ENCODE measurements at regions not wholly inside any gene's neighbourhood (a gene's known extent, or its start where the extent isn't known, plus 50 kb on each side); places are given as distances from the start of the nearest gene placed in this dataset.

DNA sequence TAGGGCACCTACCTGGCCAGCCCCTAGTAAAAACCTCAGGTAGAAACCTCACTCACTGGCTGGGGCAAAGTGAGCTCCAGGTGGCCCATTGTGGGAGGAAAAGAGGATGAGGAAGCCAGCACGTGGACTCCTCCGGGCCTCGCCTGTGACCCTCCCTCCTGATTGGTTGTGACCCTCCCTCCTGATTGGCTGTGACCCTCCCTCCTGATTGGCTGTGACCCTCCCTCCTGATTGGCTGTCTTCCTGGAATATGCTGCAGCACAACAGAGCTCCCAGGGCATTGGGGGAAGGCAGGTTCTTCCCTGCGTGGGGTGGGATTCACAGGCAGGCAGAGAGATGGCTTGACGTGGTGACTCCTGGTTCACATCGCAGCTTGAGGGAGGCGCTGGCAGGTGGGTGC is 343.0 kb downstream of the GLRX3 start:
- H3K9ac ChIP-seq (ENCODE audit: low read length): no peak overlapping the region
- no peak overlapping the region for H2BK5ac ChIP-seq (ENCODE audit: low read depth, low read length, poor library complexity, severe bottlenecking)
- H3K27ac ChIP-seq (ENCODE audit: low read length, poor library complexity, severe bottlenecking): no peak overlapping the region
- H2BK15ac ChIP-seq (ENCODE audit: low read depth, poor library complexity, severe bottlenecking): no peak overlapping the region
- H3K9me3 ChIP-seq (ENCODE audit: control insufficient read depth, low read length): no peaks in the 10 kb centered on the region
- H4K8ac ChIP-seq (ENCODE audit: low read length): no peak overlapping the region
- no peak overlapping the region for H3K4ac ChIP-seq (ENCODE audit: low read depth in 1 of 2, low read length in 2 of 2)
- no peaks in the 10 kb centered on the region for H3K36me3 ChIP-seq (ENCODE audit: control insufficient read depth in 1 of 2, insufficient read depth in 2 of 2, low read depth in 1 of 2, low read length in 2 of 2)
- H4K91ac ChIP-seq (ENCODE audit: low read length): no peak overlapping the region
- 94% methylated on average over 7 of the region's 7 CpGs for WGBS
- no peak overlapping the region for H3K23ac ChIP-seq (ENCODE audit: low read length in 2 of 2)
- no peak overlapping the region for H2AK5ac ChIP-seq (ENCODE audit: low read length, severe bottlenecking)
- H3K14ac ChIP-seq (ENCODE audit: low read length in 2 of 2): no peak overlapping the region
- H3K4me2 ChIP-seq (ENCODE audit: low read length, poor library complexity, severe bottlenecking): no peak overlapping the region
- no peak overlapping the region for H2BK120ac ChIP-seq (ENCODE audit: low read depth, low read length)
- H2AFZ ChIP-seq (ENCODE audit: low read depth, low read length): no peak overlapping the region
- no peak overlapping the region for H2BK12ac ChIP-seq (ENCODE audit: low read length in 2 of 2)
- H3K27me3 ChIP-seq (ENCODE audit: control insufficient read depth in 1 of 2, insufficient read depth in 1 of 2, low read length in 2 of 2): no peaks in the 10 kb centered on the region
- H3K4me3 ChIP-seq (ENCODE audit: insufficient read depth in 1 of 2, low read depth in 1 of 2, low read length in 2 of 2): no peak overlapping the region
- H3K79me1 ChIP-seq (replicated peaks; ENCODE audit: low read length, poor library complexity, severe bottlenecking): no peaks in the 10 kb centered on the region
- no peak for DNase-seq
- no peaks in the 10 kb centered on the region for H3K4me1 ChIP-seq (ENCODE audit: control insufficient read depth, insufficient read depth, low read depth, low read length)
- no peak overlapping the region for H3K18ac ChIP-seq (ENCODE audit: low read depth in 1 of 2, low read length in 2 of 2)

DNA sequence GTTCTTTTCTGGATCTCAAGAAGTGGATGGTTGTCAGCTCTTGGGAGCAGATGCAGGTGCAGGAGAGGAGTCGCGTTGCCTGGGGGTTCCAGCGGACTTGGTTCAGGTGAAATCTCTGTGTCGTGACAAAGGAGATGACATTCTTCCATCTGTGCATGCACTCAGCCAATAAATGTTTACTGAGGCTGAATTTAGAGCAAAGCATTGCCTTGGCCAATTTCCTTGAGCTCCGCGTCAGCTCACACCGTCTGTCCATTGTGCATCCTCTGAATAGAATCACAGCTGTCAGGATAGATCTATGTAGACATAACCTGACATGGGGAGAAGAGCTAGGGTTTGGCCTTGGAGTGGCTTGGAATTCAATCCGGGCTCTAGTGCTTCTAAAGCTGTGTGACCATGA is 343.7 kb downstream of the GLRX3 start:
- Histone ChIP-seq H3K4me1 (ENCODE audit: control insufficient read depth, insufficient read depth, low read depth, low read length) (no peaks in the 10 kb centered on the region), H2BK5ac (ENCODE audit: low read depth, low read length, poor library complexity, severe bottlenecking) (no peak overlapping the region), H3K14ac (ENCODE audit: low read length in 2 of 2) (no peak overlapping the region), H2BK15ac (ENCODE audit: low read depth, poor library complexity, severe bottlenecking) (no peak overlapping the region), H4K91ac (ENCODE audit: low read length) (no peak overlapping the region), H3K9ac (ENCODE audit: low read length) (no peak overlapping the region), H2BK12ac (ENCODE audit: low read length in 2 of 2) (no peak overlapping the region), H3K23ac (ENCODE audit: low read length in 2 of 2) (no peak overlapping the region), H2AK5ac (ENCODE audit: low read length, severe bottlenecking) (no peak overlapping the region), H3K4ac (ENCODE audit: low read depth in 1 of 2, low read length in 2 of 2) (no peak overlapping the region), H2BK120ac (ENCODE audit: low read depth, low read length) (no peak overlapping the region), H3K9me3 (ENCODE audit: control insufficient read depth, low read length) (no peaks in the 10 kb centered on the region), H3K36me3 (ENCODE audit: control insufficient read depth in 1 of 2, insufficient read depth in 2 of 2, low read depth in 1 of 2, low read length in 2 of 2) (no peaks in the 10 kb centered on the region), H3K18ac (ENCODE audit: low read depth in 1 of 2, low read length in 2 of 2) (no peak overlapping the region), H4K8ac (ENCODE audit: low read length) (no peak overlapping the region), H3K79me1 (replicated peaks; ENCODE audit: low read length, poor library complexity, severe bottlenecking) (no peaks in the 10 kb centered on the region), H3K27ac (ENCODE audit: low read length, poor library complexity, severe bottlenecking) (no peak overlapping the region), H3K4me3 (ENCODE audit: insufficient read depth in 1 of 2, low read depth in 1 of 2, low read length in 2 of 2) (no peak overlapping the region), H3K27me3 (ENCODE audit: control insufficient read depth in 1 of 2, insufficient read depth in 1 of 2, low read length in 2 of 2) (no peaks in the 10 kb centered on the region), H3K4me2 (ENCODE audit: low read length, poor library complexity, severe bottlenecking) (no peak overlapping the region), H2AFZ (ENCODE audit: low read depth, low read length) (no peak overlapping the region)
- no peak for DNase-seq
- 86% methylated on average over 8 of the region's 8 CpGs for WGBS

DNA sequence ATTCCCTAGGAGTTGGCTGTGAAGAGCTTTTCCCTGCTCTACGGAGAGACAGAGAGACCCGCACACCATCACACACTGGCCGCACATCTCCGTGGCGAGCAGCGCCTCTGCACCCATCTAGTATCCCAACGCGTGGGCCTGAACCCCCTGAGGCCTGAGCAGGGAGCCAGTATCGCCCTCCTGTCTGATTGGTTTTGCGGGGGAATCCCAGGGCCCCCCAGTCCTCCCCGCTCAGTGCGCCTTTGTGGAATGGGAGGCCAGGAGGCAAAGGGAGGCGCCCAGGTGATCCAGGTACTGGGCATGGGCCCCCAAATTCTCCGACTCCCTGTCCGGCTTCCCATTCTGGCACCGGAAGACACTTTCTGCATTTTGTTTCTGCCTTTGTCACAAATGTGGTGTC is 344.3 kb downstream of the GLRX3 start:
- H3K4me3 ChIP-seq (ENCODE audit: insufficient read depth in 1 of 2, low read depth in 1 of 2, low read length in 2 of 2): no peak overlapping the region
- no peak overlapping the region for H3K4me2 ChIP-seq (ENCODE audit: low read length, poor library complexity, severe bottlenecking)
- H3K4ac ChIP-seq (ENCODE audit: low read depth in 1 of 2, low read length in 2 of 2): no peak overlapping the region
- no peak overlapping the region for H2BK15ac ChIP-seq (ENCODE audit: low read depth, poor library complexity, severe bottlenecking)
- no peak overlapping the region for H3K23ac ChIP-seq (ENCODE audit: low read length in 2 of 2)
- no peak overlapping the region for H2BK5ac ChIP-seq (ENCODE audit: low read depth, low read length, poor library complexity, severe bottlenecking)
- no peak for DNase-seq
- H2AK5ac ChIP-seq (ENCODE audit: low read length, severe bottlenecking): no peak overlapping the region
- no peak overlapping the region for H3K18ac ChIP-seq (ENCODE audit: low read depth in 1 of 2, low read length in 2 of 2)
- H3K14ac ChIP-seq (ENCODE audit: low read length in 2 of 2): no peak overlapping the region
- no peak overlapping the region for H2BK120ac ChIP-seq (ENCODE audit: low read depth, low read length)
- H3K27ac ChIP-seq (ENCODE audit: low read length, poor library complexity, severe bottlenecking): no peak overlapping the region
- no peak overlapping the region for H3K9ac ChIP-seq (ENCODE audit: low read length)
- H3K36me3 ChIP-seq (ENCODE audit: control insufficient read depth in 1 of 2, insufficient read depth in 2 of 2, low read depth in 1 of 2, low read length in 2 of 2): no peaks in the 10 kb centered on the region
- H3K9me3 ChIP-seq (ENCODE audit: control insufficient read depth, low read length): no peaks in the 10 kb centered on the region
- no peak overlapping the region for H4K8ac ChIP-seq (ENCODE audit: low read length)
- no peaks in the 10 kb centered on the region for H3K79me1 ChIP-seq (replicated peaks; ENCODE audit: low read length, poor library complexity, severe bottlenecking)
- no peak overlapping the region for H2AFZ ChIP-seq (ENCODE audit: low read depth, low read length)
- WGBS: 87% methylated on average over 16 of the region's 16 CpGs
- no peak overlapping the region for H4K91ac ChIP-seq (ENCODE audit: low read length)
- no peak overlapping the region for H2BK12ac ChIP-seq (ENCODE audit: low read length in 2 of 2)
- no peaks in the 10 kb centered on the region for H3K27me3 ChIP-seq (ENCODE audit: control insufficient read depth in 1 of 2, insufficient read depth in 1 of 2, low read length in 2 of 2)
- no peaks in the 10 kb centered on the region for H3K4me1 ChIP-seq (ENCODE audit: control insufficient read depth, insufficient read depth, low read depth, low read length)

DNA sequence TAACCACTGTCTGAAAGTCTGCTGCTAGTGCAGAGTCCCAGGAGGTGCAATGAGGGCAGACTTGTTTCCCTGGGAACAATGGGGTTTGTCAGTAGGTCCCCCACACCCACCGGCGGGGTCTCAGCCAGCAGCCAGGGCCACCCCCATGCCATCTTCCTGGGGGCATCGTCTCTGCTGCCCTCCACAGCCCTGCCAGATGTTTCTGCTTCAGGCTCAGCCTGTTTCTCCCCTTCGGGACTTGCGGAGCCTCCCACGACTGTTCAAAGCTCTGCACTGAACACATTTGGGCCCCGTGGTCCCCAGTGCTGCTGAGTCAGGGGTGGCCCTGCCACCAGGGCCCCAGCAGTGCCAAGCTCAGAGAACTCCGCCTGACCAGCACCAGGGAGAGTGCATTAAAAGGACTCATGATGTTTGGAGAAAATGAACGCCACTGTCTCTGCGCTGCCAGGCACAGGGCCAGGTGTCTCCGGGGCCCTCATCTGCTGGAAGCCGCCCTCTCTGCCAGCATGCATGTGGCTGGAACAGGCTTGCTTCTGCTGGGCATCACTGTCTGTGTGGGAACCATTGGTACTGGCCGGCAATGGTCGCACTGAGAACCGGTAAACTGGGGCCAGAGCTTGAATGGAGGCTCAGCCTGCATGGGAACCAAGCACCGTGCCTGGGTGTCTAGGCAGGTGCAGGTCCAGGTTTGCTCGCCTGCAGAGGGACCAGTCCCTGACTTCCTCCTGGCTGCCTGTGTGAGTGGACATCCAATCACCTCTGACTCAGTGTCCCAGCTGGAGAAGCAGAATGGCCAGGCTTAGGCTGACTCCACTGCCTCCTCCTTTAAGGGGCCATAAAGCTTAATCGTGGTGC is 345.1 kb downstream of the GLRX3 start:
- 77% methylated on average over 18 of the region's 18 CpGs for WGBS
- no peak overlapping the region for H3K14ac ChIP-seq (ENCODE audit: low read length in 2 of 2)
- H3K4me3 ChIP-seq (ENCODE audit: insufficient read depth in 1 of 2, low read depth in 1 of 2, low read length in 2 of 2): no peak overlapping the region
- H4K8ac ChIP-seq (ENCODE audit: low read length): no peak overlapping the region
- no peak overlapping the region for H2AFZ ChIP-seq (ENCODE audit: low read depth, low read length)
- H3K27me3 ChIP-seq (ENCODE audit: control insufficient read depth in 1 of 2, insufficient read depth in 1 of 2, low read length in 2 of 2): no peaks in the 10 kb centered on the region
- H3K36me3 ChIP-seq (ENCODE audit: control insufficient read depth in 1 of 2, insufficient read depth in 2 of 2, low read depth in 1 of 2, low read length in 2 of 2): no peaks in the 10 kb centered on the region
- no peak overlapping the region for H3K9ac ChIP-seq (ENCODE audit: low read length)
- no peaks in the 10 kb centered on the region for H3K79me1 ChIP-seq (replicated peaks; ENCODE audit: low read length, poor library complexity, severe bottlenecking)
- H2BK5ac ChIP-seq (ENCODE audit: low read depth, low read length, poor library complexity, severe bottlenecking): no peak overlapping the region
- H3K4me1 ChIP-seq (ENCODE audit: control insufficient read depth, insufficient read depth, low read depth, low read length): no peaks in the 10 kb centered on the region
- H3K27ac ChIP-seq (ENCODE audit: low read length, poor library complexity, severe bottlenecking): no peak overlapping the region
- no peak for DNase-seq
- H3K18ac ChIP-seq (ENCODE audit: low read depth in 1 of 2, low read length in 2 of 2): no peak overlapping the region
- H2BK15ac ChIP-seq (ENCODE audit: low read depth, poor library complexity, severe bottlenecking): no peak overlapping the region
- H2BK12ac ChIP-seq (ENCODE audit: low read length in 2 of 2): no peak overlapping the region
- H2AK5ac ChIP-seq (ENCODE audit: low read length, severe bottlenecking): no peak overlapping the region
- H3K4ac ChIP-seq (ENCODE audit: low read depth in 1 of 2, low read length in 2 of 2): no peak overlapping the region
- no peak overlapping the region for H3K23ac ChIP-seq (ENCODE audit: low read length in 2 of 2)
- H3K4me2 ChIP-seq (ENCODE audit: low read length, poor library complexity, severe bottlenecking): no peak overlapping the region
- H4K91ac ChIP-seq (ENCODE audit: low read length): no peak overlapping the region
- H3K9me3 ChIP-seq (ENCODE audit: control insufficient read depth, low read length): no peaks in the 10 kb centered on the region
- no peak overlapping the region for H2BK120ac ChIP-seq (ENCODE audit: low read depth, low read length)
